ENCODE measurements at regions not wholly inside any gene's neighbourhood (a gene's known extent, or its start where the extent isn't known, plus 50 kb on each side); places are given as distances from the start of the nearest gene placed in this dataset.

- H3K4me3 ChIP-seq (ENCODE audit: low read depth, low read length) = no peak overlapping the region
- DNase-seq (ENCODE audit: low read depth) = no peak
- TF ChIP-seq, protein P1, sequence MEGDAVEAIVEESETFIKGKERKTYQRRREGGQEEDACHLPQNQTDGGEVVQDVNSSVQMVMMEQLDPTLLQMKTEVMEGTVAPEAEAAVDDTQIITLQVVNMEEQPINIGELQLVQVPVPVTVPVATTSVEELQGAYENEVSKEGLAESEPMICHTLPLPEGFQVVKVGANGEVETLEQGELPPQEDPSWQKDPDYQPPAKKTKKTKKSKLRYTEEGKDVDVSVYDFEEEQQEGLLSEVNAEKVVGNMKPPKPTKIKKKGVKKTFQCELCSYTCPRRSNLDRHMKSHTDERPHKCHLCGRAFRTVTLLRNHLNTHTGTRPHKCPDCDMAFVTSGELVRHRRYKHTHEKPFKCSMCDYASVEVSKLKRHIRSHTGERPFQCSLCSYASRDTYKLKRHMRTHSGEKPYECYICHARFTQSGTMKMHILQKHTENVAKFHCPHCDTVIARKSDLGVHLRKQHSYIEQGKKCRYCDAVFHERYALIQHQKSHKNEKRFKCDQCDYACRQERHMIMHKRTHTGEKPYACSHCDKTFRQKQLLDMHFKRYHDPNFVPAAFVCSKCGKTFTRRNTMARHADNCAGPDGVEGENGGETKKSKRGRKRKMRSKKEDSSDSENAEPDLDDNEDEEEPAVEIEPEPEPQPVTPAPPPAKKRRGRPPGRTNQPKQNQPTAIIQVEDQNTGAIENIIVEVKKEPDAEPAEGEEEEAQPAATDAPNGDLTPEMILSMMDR (IDR thresholded peaks at IDR 0.05; ENCODE audit: insufficient read depth, low read depth, low read length, missing control alignments) = no peak
Measured at GRCh38 chr6:146997062-146997461, 207.2 kb upstream of the STXBP5 start.

DNA sequence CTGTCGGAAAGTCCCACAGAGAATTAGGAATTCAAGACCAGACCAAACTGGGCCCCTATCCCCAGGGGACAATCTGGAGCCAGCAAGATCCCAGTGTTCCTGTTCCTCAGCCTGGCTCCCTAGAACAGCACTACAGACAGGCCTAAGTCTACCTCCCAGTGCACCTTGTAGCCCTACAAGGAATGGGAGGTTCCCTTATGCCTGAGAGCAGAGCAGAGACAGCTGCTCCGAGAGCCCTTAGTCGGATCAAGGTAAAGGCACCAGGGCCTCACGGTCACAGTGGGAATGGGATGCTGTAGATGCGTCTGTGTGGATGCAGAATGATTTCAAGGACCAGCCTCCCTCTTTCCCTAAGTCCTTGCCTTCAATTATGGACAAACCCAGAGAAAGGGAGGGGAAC, 204.5 kb upstream of the STXBP5 start:
- TF ChIP-seq, protein P1 (IDR thresholded peaks at IDR 0.05; ENCODE audit: insufficient read depth, low read depth, low read length, missing control alignments) = no peak
- H3K4me3 ChIP-seq (ENCODE audit: low read depth, low read length) = no peak overlapping the region
- no peak for DNase-seq (ENCODE audit: low read depth)

GRCh38 chr6:147000545-147001488, 203.4 kb upstream of the STXBP5 start:
- DNase-seq (ENCODE audit: low read depth) = no peak
- no peak overlapping the region for H3K4me3 ChIP-seq (ENCODE audit: low read depth, low read length)

GRCh38 chr6:147001621-147002020, 202.6 kb upstream of the STXBP5 start:
- TF ChIP-seq, protein P1 (IDR thresholded peaks at IDR 0.05; ENCODE audit: insufficient read depth, low read depth, low read length, missing control alignments) = no peak
- H3K4me3 ChIP-seq (ENCODE audit: low read depth, low read length) = no peak overlapping the region
- no peak for DNase-seq (ENCODE audit: low read depth)

More at GRCh38 chr6:147000545-147001488, 203.4 kb upstream of the STXBP5 start:
- TF ChIP-seq, protein P1 (IDR thresholded peaks at IDR 0.05; ENCODE audit: insufficient read depth, low read depth, low read length, missing control alignments) = no peak

DNA sequence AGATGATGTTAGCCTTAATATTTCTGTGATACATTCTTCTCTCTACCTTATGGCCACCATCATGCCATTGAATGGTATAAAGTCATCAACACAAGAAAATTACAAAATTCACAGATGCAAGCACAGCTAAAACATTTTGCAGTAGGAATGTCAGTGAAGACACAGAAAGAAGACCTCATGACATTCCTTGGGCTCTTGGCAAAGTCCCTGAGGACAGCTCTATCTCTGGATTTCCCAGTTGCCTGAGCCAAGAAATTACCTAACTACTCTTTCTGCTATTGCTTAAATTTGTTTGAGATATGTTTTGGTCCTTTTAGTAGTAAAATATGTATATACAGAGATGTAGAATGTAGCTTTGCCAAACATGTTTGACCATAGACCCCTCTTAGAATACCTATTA, 201.0 kb upstream of the STXBP5 start:
- H3K4me3 ChIP-seq (ENCODE audit: low read depth, low read length) = no peak overlapping the region
- TF ChIP-seq, protein P1 (IDR thresholded peaks at IDR 0.05; ENCODE audit: insufficient read depth, low read depth, low read length, missing control alignments) = no peak
- no peak for DNase-seq (ENCODE audit: low read depth)

GRCh38 chr6:147005499-147005898, 198.7 kb upstream of the STXBP5 start:
- H3K4me3 ChIP-seq (ENCODE audit: low read depth, low read length) = no peak overlapping the region
- no peak for DNase-seq (ENCODE audit: low read depth)
- TF ChIP-seq, protein P1 (IDR thresholded peaks at IDR 0.05; ENCODE audit: insufficient read depth, low read depth, low read length, missing control alignments) = no peak

Measured in GM12865 (cell line).